Neural cell (in vitro differentiated cells): ENCODE measurements at regions not wholly inside any gene's neighbourhood (a gene's known extent, or its start where the extent isn't known, plus 50 kb on each side); places are given as distances from the start of the nearest gene placed in this dataset.

Experiments
- H2AFZ ChIP-seq: fragments of 200-600, 300-800 bp; sonication (generic), shearing (Covaris generic); 2 replicates; pipeline ENCODE4 v1.6.0; 2014; ENCODE audit warnings: low read depth, mild to moderate bottlenecking, antibody characterized with exemption, low read length, moderate library complexity
- H3F3A ChIP-seq: fragments of 200-600 bp; shearing (Covaris generic); 2 replicates; pipeline ENCODE4 v1.6.1; 2016; ENCODE audit warnings: mild to moderate bottlenecking, moderate library complexity, mixed read lengths, antibody characterized with exemption, low read length; ENCODE audit not compliant: insufficient read depth, poor library complexity, severe bottlenecking
- H3K27ac ChIP-seq: fragments of 200-600, 300-800 bp; sonication (generic), shearing (Covaris generic); 2 replicates; pipeline ENCODE4 v1.5.1; 2014; ENCODE audit warnings: mild to moderate bottlenecking, low read length, moderate library complexity
- H3K27me3 ChIP-seq: fragments of 300-800, 200-600 bp; sonication (generic), shearing (Covaris generic); 2 replicates; pipeline ENCODE4 v1.6.0; 2014; ENCODE audit warnings: mild to moderate bottlenecking, low read depth, low read length, moderate library complexity; ENCODE audit not compliant: insufficient read depth
- H3K36me3 ChIP-seq: fragments of 300-800, 200-600 bp; sonication (generic), shearing (Covaris generic); 2 replicates; pipeline ENCODE4 v1.5.1; 2014; ENCODE audit warnings: mild to moderate bottlenecking, antibody characterized with exemption, low read length, moderate library complexity; ENCODE audit not compliant: insufficient read depth
- H3K4me2 ChIP-seq: fragments of 300-800, 200-600 bp; sonication (generic), shearing (Covaris generic); 2 replicates; pipeline ENCODE4 v1.6.0; 2014; ENCODE audit warnings: mild to moderate bottlenecking, low read length
- H3K4me3 ChIP-seq: fragments of 300-800, 200-600 bp; sonication (generic), shearing (Covaris generic); 2 replicates; pipeline ENCODE4 v1.5.1; 2014; ENCODE audit warnings: mild to moderate bottlenecking, low read length, moderate library complexity
- H3K79me2 ChIP-seq: fragments of 200-600 bp; shearing (Covaris generic); replicated peaks from 2 replicates; pipeline ENCODE4 v1.6.0; 2014; ENCODE audit warnings: mild to moderate bottlenecking, low read length, moderate library complexity; ENCODE audit not compliant: insufficient read depth
- H3K9ac ChIP-seq: fragments of 300-800, 200-600 bp; sonication (generic), shearing (Covaris generic); 2 replicates; pipeline ENCODE4 v1.6.1; 2016; ENCODE audit warnings: mild to moderate bottlenecking, low read length, mixed read lengths
- H3K9me2 ChIP-seq: fragments of 200-600 bp; shearing (Covaris generic); 2 replicates; pipeline ENCODE4 v1.6.1; 2016; ENCODE audit warnings: mild to moderate bottlenecking, low read length, mixed read lengths; ENCODE audit not compliant: insufficient read depth
- H3K9me3 ChIP-seq: fragments of 200-600, 300-800 bp; sonication (generic), shearing (Covaris generic); 2 replicates; pipeline ENCODE4 v1.6.1; 2016; ENCODE audit warnings: mild to moderate bottlenecking, mixed run types, low read length, moderate library complexity, mixed read lengths
- H4K20me1 ChIP-seq: fragments of 200-600 bp; shearing (Covaris generic); 2 replicates; pipeline ENCODE4 v1.6.1; 2016; ENCODE audit warnings: mild to moderate bottlenecking, mixed run types; ENCODE audit not compliant: insufficient read depth
- EP300 ChIP-seq: fragments of 450-650 bp; conservative IDR thresholded peaks from 2 replicates; pipeline ENCODE4 v1.6.1; 2014; ENCODE audit warnings: antibody characterized with exemption, mild to moderate bottlenecking, moderate library complexity; ENCODE audit not compliant: poor library complexity, severe bottlenecking
- EZH2 ChIP-seq: fragments of 200-600, 300-800 bp; shearing (Covaris generic), sonication (generic); IDR thresholded peaks from 2 replicates; pipeline ENCODE4 v1.6.1; 2014; ENCODE audit warnings: antibody characterized with exemption, low read length, borderline replicate concordance, mild to moderate bottlenecking; ENCODE audit not compliant: insufficient read depth, poor library complexity, severe bottlenecking
- MXI1 ChIP-seq: fragments of 450-650 bp; conservative IDR thresholded peaks from 2 replicates; pipeline ENCODE4 v1.6.1; 2014; ENCODE audit warnings: antibody characterized with exemption, mild to moderate bottlenecking; ENCODE audit not compliant: poor library complexity, severe bottlenecking
- POLR2AphosphoS5 ChIP-seq: IDR thresholded peaks from 2 replicates; pipeline ENCODE4 v1.6.1; 2012
- RAD21 ChIP-seq: fragments of 450-650 bp; conservative IDR thresholded peaks from 2 replicates; pipeline ENCODE4 v1.6.1; 2014; ENCODE audit warnings: antibody characterized with exemption, mild to moderate bottlenecking, moderate library complexity
- REST ChIP-seq: IDR thresholded peaks from 2 replicates; pipeline ENCODE4 v1.6.1; 2012; ENCODE audit warnings: borderline replicate concordance
- SMC3 ChIP-seq: fragments of 450-650 bp; conservative IDR thresholded peaks from 2 replicates; pipeline ENCODE4 v1.6.1; 2014; ENCODE audit warnings: antibody characterized with exemption, mild to moderate bottlenecking, moderate library complexity; ENCODE audit not compliant: poor library complexity
- TAF1 ChIP-seq: IDR thresholded peaks from 2 replicates; pipeline ENCODE4 v1.6.1; 2012; ENCODE audit warnings: low read depth
- TF ChIP-seq, protein P1 (sequence below): fragments of 450-650 bp; IDR thresholded peaks from 2 replicates; pipeline ENCODE4 v1.5.1; 2014; ENCODE audit warnings: antibody characterized with exemption, mild to moderate bottlenecking, moderate library complexity; ENCODE audit not compliant: poor library complexity, severe bottlenecking

DNA sequence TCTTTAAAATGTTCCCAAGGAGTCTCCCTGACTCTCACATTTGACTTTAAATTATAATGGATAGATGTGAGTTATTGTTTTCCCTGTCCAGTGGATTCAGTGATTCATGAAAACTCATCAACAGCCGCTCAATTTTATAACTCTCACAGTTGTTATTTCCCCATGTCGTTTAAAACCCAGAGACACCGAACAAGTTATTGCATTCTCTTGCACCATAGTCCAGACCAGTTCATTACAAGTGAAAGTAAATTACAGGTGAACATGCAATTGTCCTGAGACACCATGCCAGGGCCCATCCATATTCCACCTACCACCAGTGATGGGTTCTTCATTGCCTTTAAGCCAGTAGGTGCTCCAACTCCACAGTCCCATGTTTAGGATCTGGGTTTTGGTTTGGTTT is 85.7 kb upstream of the CMKLR1 start:
- Histone ChIP-seq H3F3A (no peaks in the 10 kb centered on the region), H3K79me2 (no peaks in the 10 kb centered on the region), H4K20me1 (no peaks in the 10 kb centered on the region), H3K27ac (no peak overlapping the region), H3K27me3 (no peaks in the 10 kb centered on the region), H3K36me3 (no peaks in the 10 kb centered on the region), H3K4me2 (no peak overlapping the region), H3K4me3 (no peak overlapping the region), H3K9me2 (no peaks in the 10 kb centered on the region), H3K9ac (no peak overlapping the region), H2AFZ (no peak overlapping the region), H3K9me3 (no peaks in the 10 kb centered on the region)
- TF ChIP-seq POLR2AphosphoS5 (no peak), EZH2 (no peak), REST (no peak), EP300 (no peak), MXI1 (no peak), RAD21 (no peak), SMC3 (no peak), TAF1 (no peak)
- TF ChIP-seq, protein P1, sequence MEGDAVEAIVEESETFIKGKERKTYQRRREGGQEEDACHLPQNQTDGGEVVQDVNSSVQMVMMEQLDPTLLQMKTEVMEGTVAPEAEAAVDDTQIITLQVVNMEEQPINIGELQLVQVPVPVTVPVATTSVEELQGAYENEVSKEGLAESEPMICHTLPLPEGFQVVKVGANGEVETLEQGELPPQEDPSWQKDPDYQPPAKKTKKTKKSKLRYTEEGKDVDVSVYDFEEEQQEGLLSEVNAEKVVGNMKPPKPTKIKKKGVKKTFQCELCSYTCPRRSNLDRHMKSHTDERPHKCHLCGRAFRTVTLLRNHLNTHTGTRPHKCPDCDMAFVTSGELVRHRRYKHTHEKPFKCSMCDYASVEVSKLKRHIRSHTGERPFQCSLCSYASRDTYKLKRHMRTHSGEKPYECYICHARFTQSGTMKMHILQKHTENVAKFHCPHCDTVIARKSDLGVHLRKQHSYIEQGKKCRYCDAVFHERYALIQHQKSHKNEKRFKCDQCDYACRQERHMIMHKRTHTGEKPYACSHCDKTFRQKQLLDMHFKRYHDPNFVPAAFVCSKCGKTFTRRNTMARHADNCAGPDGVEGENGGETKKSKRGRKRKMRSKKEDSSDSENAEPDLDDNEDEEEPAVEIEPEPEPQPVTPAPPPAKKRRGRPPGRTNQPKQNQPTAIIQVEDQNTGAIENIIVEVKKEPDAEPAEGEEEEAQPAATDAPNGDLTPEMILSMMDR = no peak

DNA sequence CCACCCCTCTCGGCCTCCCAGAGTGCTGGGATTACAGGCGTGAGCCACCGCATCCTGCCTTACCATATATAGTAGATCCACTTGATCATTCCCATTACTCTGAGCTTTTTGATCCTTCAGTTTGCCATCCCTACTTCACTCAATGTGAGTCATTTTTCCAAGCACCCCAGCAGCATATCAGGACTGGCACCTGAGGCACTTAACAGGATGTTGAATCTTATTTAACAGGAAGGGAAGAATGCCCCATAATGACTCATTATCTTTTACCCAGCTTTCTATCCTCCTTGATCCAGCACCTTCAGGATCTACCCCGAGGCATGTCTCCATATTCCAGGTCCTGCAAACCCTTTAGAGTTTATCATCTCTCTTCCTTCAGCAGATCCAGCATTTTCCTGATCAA is 84.9 kb upstream of the CMKLR1 start:
- Histone ChIP-seq H3K4me3 (no peak overlapping the region), H3K9me3 (no peaks in the 10 kb centered on the region)
- TF ChIP-seq RAD21 (no peak), TAF1 (no peak), REST (no peak), SMC3 (no peak), POLR2AphosphoS5 (no peak), EP300 (no peak), MXI1 (no peak), EZH2 (no peak)
- TF ChIP-seq, protein P1 = no peak

More for the DNA sequence above, 84.9 kb upstream of the CMKLR1 start:
- Histone ChIP-seq H3K27me3 (no peaks in the 10 kb centered on the region), H3F3A (no peaks in the 10 kb centered on the region), H3K9me2 (no peaks in the 10 kb centered on the region), H3K9ac (no peak overlapping the region), H2AFZ (no peak overlapping the region), H3K27ac (no peak overlapping the region), H3K4me2 (no peak overlapping the region), H3K36me3 (no peaks in the 10 kb centered on the region), H3K79me2 (no peaks in the 10 kb centered on the region), H4K20me1 (no peaks in the 10 kb centered on the region)
